ENCODE measurements at regions not wholly inside any gene's neighbourhood (a gene's known extent, or its start where the extent isn't known, plus 50 kb on each side); places are given as distances from the start of the nearest gene placed in this dataset.

GRCh38 chr13:80097561-80097960, 243.4 kb downstream of the SPRY2 start:
- no peak for TF ChIP-seq CTCF (IDR thresholded peaks at IDR 0.05; ENCODE audit: unreplicated experiment)
- no peak overlapping the region for H3K4me3 Mint-ChIP-seq (ENCODE audit: unreplicated experiment)
- no peak for DNase-seq (ENCODE audit: low spot score)
- H3K27ac Mint-ChIP-seq (ENCODE audit: unreplicated experiment), result no peak overlapping the region
- H3K9me3 Mint-ChIP-seq (ENCODE audit: unreplicated experiment), result no peaks in the 10 kb centered on the region
- H3K4me1 Mint-ChIP-seq (ENCODE audit: unreplicated experiment), result no peaks in the 10 kb centered on the region
- H3K36me3 Mint-ChIP-seq (ENCODE audit: low read depth, unreplicated experiment), result no peaks in the 10 kb centered on the region
- H3K27me3 Mint-ChIP-seq (ENCODE audit: unreplicated experiment), result no peaks in the 10 kb centered on the region

- H3K27ac Mint-ChIP-seq (ENCODE audit: unreplicated experiment), result no peak overlapping the region
- no peak for TF ChIP-seq CTCF (IDR thresholded peaks at IDR 0.05; ENCODE audit: unreplicated experiment)
- H3K36me3 Mint-ChIP-seq (ENCODE audit: low read depth, unreplicated experiment), result no peaks in the 10 kb centered on the region
- no peaks in the 10 kb centered on the region for H3K9me3 Mint-ChIP-seq (ENCODE audit: unreplicated experiment)
- H3K27me3 Mint-ChIP-seq (ENCODE audit: unreplicated experiment), result no peaks in the 10 kb centered on the region
- no peak for DNase-seq (ENCODE audit: low spot score)
- H3K4me1 Mint-ChIP-seq (ENCODE audit: unreplicated experiment), result no peaks in the 10 kb centered on the region
- H3K4me3 Mint-ChIP-seq (ENCODE audit: unreplicated experiment), result no peak overlapping the region
These were observed 244.5 kb downstream of the SPRY2 start for GRCh38 chr13:80096383-80096782.

- H3K27me3 Mint-ChIP-seq (ENCODE audit: unreplicated experiment), result no peaks in the 10 kb centered on the region
- H3K27ac Mint-ChIP-seq (ENCODE audit: unreplicated experiment), result no peak overlapping the region
These were observed 246.4 kb downstream of the SPRY2 start for GRCh38 chr13:80094526-80094925.

GRCh38 chr13:80093888-80094287, 247.0 kb downstream of the SPRY2 start:
- no peak for DNase-seq (ENCODE audit: low spot score)
- H3K27me3 Mint-ChIP-seq (ENCODE audit: unreplicated experiment), result no peaks in the 10 kb centered on the region
- H3K4me3 Mint-ChIP-seq (ENCODE audit: unreplicated experiment), result no peak overlapping the region
- TF ChIP-seq CTCF (IDR thresholded peaks at IDR 0.05; ENCODE audit: unreplicated experiment), result no peak
- H3K4me1 Mint-ChIP-seq (ENCODE audit: unreplicated experiment), result no peaks in the 10 kb centered on the region
- H3K36me3 Mint-ChIP-seq (ENCODE audit: low read depth, unreplicated experiment), result no peaks in the 10 kb centered on the region
- H3K9me3 Mint-ChIP-seq (ENCODE audit: unreplicated experiment), result no peaks in the 10 kb centered on the region
- H3K27ac Mint-ChIP-seq (ENCODE audit: unreplicated experiment), result no peak overlapping the region

More at GRCh38 chr13:80094526-80094925, 246.4 kb downstream of the SPRY2 start:
- Mint-ChIP-seq H3K4me3 (ENCODE audit: unreplicated experiment) (no peak overlapping the region), H3K4me1 (ENCODE audit: unreplicated experiment) (no peaks in the 10 kb centered on the region), H3K36me3 (ENCODE audit: low read depth, unreplicated experiment) (no peaks in the 10 kb centered on the region), H3K9me3 (ENCODE audit: unreplicated experiment) (no peaks in the 10 kb centered on the region)
- DNase-seq (ENCODE audit: low spot score), result no peak
- TF ChIP-seq CTCF (IDR thresholded peaks at IDR 0.05; ENCODE audit: unreplicated experiment), result no peak

GRCh38 chr13:80086304-80086721, 254.6 kb downstream of the SPRY2 start:
- no peak overlapping the region for H3K27ac Mint-ChIP-seq (ENCODE audit: unreplicated experiment)

More at GRCh38 chr13:80086304-80086721, 254.6 kb downstream of the SPRY2 start:
- H3K27me3 Mint-ChIP-seq (ENCODE audit: unreplicated experiment), result no peaks in the 10 kb centered on the region
- DNase-seq (ENCODE audit: low spot score), result no peak
- no peaks in the 10 kb centered on the region for H3K9me3 Mint-ChIP-seq (ENCODE audit: unreplicated experiment)
- no peak for TF ChIP-seq CTCF (IDR thresholded peaks at IDR 0.05; ENCODE audit: unreplicated experiment)
- no peak overlapping the region for H3K4me3 Mint-ChIP-seq (ENCODE audit: unreplicated experiment)
- H3K36me3 Mint-ChIP-seq (ENCODE audit: low read depth, unreplicated experiment), result no peaks in the 10 kb centered on the region
- H3K4me1 Mint-ChIP-seq (ENCODE audit: unreplicated experiment), result peaks cover 4% of the 10 kb centered on the region

All from endothelial cell (in vitro differentiated cells).